ENCODE measurements at regions not wholly inside any gene's neighbourhood (a gene's known extent, or its start where the extent isn't known, plus 50 kb on each side); places are given as distances from the start of the nearest gene placed in this dataset.

DNA sequence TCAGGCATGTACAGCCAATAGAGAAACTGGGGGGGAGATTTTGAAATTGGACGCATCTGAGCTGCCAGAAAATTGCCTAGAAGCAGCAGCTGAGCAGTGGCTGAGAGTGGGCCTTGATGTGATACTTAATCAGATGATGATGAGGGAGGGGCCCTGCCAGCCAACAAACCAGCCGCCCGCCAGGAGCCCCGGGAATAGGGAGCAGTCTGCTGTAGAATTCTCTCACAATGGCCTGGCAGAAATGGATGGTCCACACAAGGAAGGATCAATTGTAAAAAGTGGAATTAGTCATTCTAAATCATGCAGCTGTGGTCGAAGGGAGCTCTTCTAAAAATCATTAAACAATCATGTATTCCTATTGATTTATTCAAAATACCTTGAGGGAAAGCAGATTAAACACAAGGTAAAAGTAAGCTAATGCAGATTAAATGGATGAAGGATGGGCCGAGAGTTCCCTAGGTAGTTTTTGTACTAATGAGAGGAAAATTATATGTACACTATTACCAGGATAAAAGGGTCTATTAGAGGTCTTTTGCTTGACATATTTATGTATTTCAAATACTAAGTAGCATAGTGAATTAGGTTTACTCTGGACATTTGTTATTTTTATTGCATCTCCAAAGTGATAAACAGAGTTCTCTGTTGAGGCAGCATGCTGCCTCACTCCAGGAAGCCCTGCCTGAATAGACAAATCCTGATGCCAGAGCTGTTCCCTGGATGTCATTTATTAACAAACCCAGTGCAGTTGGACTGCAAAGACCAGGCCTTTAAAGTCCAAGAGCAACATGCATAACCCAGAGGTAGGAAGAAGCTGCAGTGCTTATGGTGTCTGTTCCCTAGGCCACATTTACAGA is 91.3 kb downstream of the NKX6-1 start:
- ATAC-seq (no peak), DNase-seq (ENCODE audit: low read depth, low spot score) (no peak)
- BruUV-seq (replicated peaks): no TSS peak
- H3K4me1 ChIP-seq (ENCODE audit: control insufficient read depth, insufficient read depth, low read length): no peaks in the 10 kb centered on the region
- ChIA-PET POLR2A (no interaction called here), CTCF (no interaction called here)
- no peaks in the 10 kb centered on the region; the same call in 1 of the 2 replicates for H3K27me3 ChIP-seq (ENCODE audit: control insufficient read depth, insufficient read depth, low read length)
- no peak overlapping the region for H3K27ac ChIP-seq (ENCODE audit: low read length)
- H3K9me3 ChIP-seq (ENCODE audit: control insufficient read depth, insufficient read depth, low read depth, low read length): no peaks in the 10 kb centered on the region
- in situ Hi-C loops (cut with HindIII; ENCODE audit: low pct_unique_long_range_greater_than_20kb, low sequenced_read_pairs): no loop called here
- H3K36me3 ChIP-seq (ENCODE audit: control insufficient read depth, insufficient read depth, low read length): no peaks in the 10 kb centered on the region
- TF ChIP-seq POLR2AphosphoS5 (IDR thresholded peaks at IDR 0.05; ENCODE audit: low read depth, low read length) (no peak), REST (IDR thresholded peaks at IDR 0.05; ENCODE audit: insufficient read depth in 1 of 2, low read depth in 2 of 2, low read length in 1 of 2) (no peak), TCF7L2 (IDR thresholded peaks at IDR 0.05; ENCODE audit: low read depth, low read length) (no peak)
- TF ChIP-seq, protein P1, sequence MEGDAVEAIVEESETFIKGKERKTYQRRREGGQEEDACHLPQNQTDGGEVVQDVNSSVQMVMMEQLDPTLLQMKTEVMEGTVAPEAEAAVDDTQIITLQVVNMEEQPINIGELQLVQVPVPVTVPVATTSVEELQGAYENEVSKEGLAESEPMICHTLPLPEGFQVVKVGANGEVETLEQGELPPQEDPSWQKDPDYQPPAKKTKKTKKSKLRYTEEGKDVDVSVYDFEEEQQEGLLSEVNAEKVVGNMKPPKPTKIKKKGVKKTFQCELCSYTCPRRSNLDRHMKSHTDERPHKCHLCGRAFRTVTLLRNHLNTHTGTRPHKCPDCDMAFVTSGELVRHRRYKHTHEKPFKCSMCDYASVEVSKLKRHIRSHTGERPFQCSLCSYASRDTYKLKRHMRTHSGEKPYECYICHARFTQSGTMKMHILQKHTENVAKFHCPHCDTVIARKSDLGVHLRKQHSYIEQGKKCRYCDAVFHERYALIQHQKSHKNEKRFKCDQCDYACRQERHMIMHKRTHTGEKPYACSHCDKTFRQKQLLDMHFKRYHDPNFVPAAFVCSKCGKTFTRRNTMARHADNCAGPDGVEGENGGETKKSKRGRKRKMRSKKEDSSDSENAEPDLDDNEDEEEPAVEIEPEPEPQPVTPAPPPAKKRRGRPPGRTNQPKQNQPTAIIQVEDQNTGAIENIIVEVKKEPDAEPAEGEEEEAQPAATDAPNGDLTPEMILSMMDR (IDR thresholded peaks at IDR 0.05): no peak
- intact Hi-C loops (cut with micrococcal nuclease; ENCODE audit: unreplicated experiment): no loop called here
- no peak overlapping the region for H3K4me3 ChIP-seq (ENCODE audit: low read depth in 2 of 2, low read length in 2 of 2)

- ChIA-PET CTCF (no interaction called here), POLR2A (no interaction called here)
- Histone ChIP-seq H3K27me3 (ENCODE audit: control insufficient read depth, insufficient read depth, low read length) (no peaks in the 10 kb centered on the region; the same call in 1 of the 2 replicates), H3K36me3 (ENCODE audit: control insufficient read depth, insufficient read depth, low read length) (no peaks in the 10 kb centered on the region), H3K27ac (ENCODE audit: low read length) (no peak overlapping the region), H3K4me1 (ENCODE audit: control insufficient read depth, insufficient read depth, low read length) (no peaks in the 10 kb centered on the region), H3K4me3 (ENCODE audit: low read depth in 2 of 2, low read length in 2 of 2) (no peak overlapping the region), H3K9me3 (ENCODE audit: control insufficient read depth, insufficient read depth, low read depth, low read length) (no peaks in the 10 kb centered on the region)
- in situ Hi-C loops (cut with HindIII; ENCODE audit: low pct_unique_long_range_greater_than_20kb, low sequenced_read_pairs): no loop called here
- no peak for TF ChIP-seq REST (IDR thresholded peaks at IDR 0.05; ENCODE audit: insufficient read depth in 1 of 2, low read depth in 2 of 2, low read length in 1 of 2)
- TF ChIP-seq, protein P1 (IDR thresholded peaks at IDR 0.05): no peak
- TF ChIP-seq SIN3A (IDR thresholded peaks at IDR 0.05; ENCODE audit: borderline replicate concordance, insufficient read depth, low read depth, low read length): no peak
- no peak for TF ChIP-seq POLR2AphosphoS5 (IDR thresholded peaks at IDR 0.05; ENCODE audit: low read depth, low read length)
- no peak for TF ChIP-seq TCF7L2 (IDR thresholded peaks at IDR 0.05; ENCODE audit: low read depth, low read length)
- ATAC-seq (no peak), DNase-seq (ENCODE audit: low read depth, low spot score) (no peak)
- intact Hi-C loops (cut with micrococcal nuclease; ENCODE audit: unreplicated experiment): no loop called here
- BruUV-seq (replicated peaks): no TSS peak
These were observed 95.4 kb downstream of the NKX6-1 start for GRCh38 chr4:84403656-84404055.
